Bronchial epithelial cell (primary cell): ENCODE measurements at regions not wholly inside any gene's neighbourhood (a gene's known extent, or its start where the extent isn't known, plus 50 kb on each side); places are given as distances from the start of the nearest gene placed in this dataset.

Experiments used
- DNase-seq: peaks from one replicate; pipeline ENCODE4 v3.0.0-alpha.2; 2010; ENCODE audit warnings: low read depth
- FAIRE-seq: peaks from 2 replicates; lab custom pipeline; 2011; peaks lifted over from hg19 to GRCh38; lab: Jason Lieb, UNC
- H3K27me3 ChIP-seq: 2 replicates; pipeline ENCODE4 v1.5.1; 2011; ENCODE audit warnings: low read length; ENCODE audit not compliant: control insufficient read depth, insufficient read depth
- H3K36me3 ChIP-seq: 2 replicates; pipeline ENCODE4 v1.5.1; 2011; ENCODE audit warnings: low read length; ENCODE audit not compliant: control insufficient read depth, insufficient read depth
- H3K4me3 ChIP-seq: 2 replicates; pipeline ENCODE4 v1.5.1; 2011; ENCODE audit warnings: mild to moderate bottlenecking, low read depth, low read length, control low read depth
- CTCF ChIP-seq: IDR thresholded peaks from 2 replicates; pipeline ENCODE4 v1.5.1; 2011; ENCODE audit warnings: mild to moderate bottlenecking, moderate library complexity, low read length, control low read depth, inconsistent platforms; ENCODE audit not compliant: insufficient read depth, severe bottlenecking

GRCh38 chr5:125583321-125584139 is 837.1 kb upstream of the ZNF608 start:
- DNase-seq, result no peak
- FAIRE-seq, result no peak
- Histone ChIP-seq H3K36me3 (no peaks in the 10 kb centered on the region), H3K4me3 (no peak overlapping the region), H3K27me3 (no peaks in the 10 kb centered on the region)
- TF ChIP-seq CTCF, result no peak

GRCh38 chr5:125584140-125584520 is 837.7 kb upstream of the ZNF608 start:
- H3K27me3 ChIP-seq, result no peaks in the 10 kb centered on the region
- FAIRE-seq (no peak), DNase-seq (no peak)
- no peaks in the 10 kb centered on the region for H3K36me3 ChIP-seq
- TF ChIP-seq CTCF, result no peak
- H3K4me3 ChIP-seq, result no peak overlapping the region

GRCh38 chr5:125587631-125588030 is 835.6 kb upstream of the GRAMD2B start:
- DNase-seq, result peak; percentile 37

GRCh38 chr5:125592856-125593255 is 830.4 kb upstream of the GRAMD2B start:
- Histone ChIP-seq H3K36me3 (no peaks in the 10 kb centered on the region), H3K27me3 (no peaks in the 10 kb centered on the region), H3K4me3 (no peak overlapping the region)
- DNase-seq, result no peak
- FAIRE-seq, result no peak
- TF ChIP-seq CTCF, result no peak

More at GRCh38 chr5:125587631-125588030, 835.6 kb upstream of the GRAMD2B start:
- no peak for FAIRE-seq
- TF ChIP-seq CTCF, result no peak
- no peaks in the 10 kb centered on the region for H3K36me3 ChIP-seq
- H3K4me3 ChIP-seq, result no peak overlapping the region
- no peaks in the 10 kb centered on the region for H3K27me3 ChIP-seq

- no peak for DNase-seq
These were observed 828.1 kb upstream of the GRAMD2B start for GRCh38 chr5:125595095-125595494.

More at GRCh38 chr5:125595095-125595494, 828.1 kb upstream of the GRAMD2B start:
- H3K4me3 ChIP-seq, result no peak overlapping the region
- no peak for TF ChIP-seq CTCF
- FAIRE-seq, result no peak
- H3K36me3 ChIP-seq, result no peaks in the 10 kb centered on the region
- H3K27me3 ChIP-seq, result no peaks in the 10 kb centered on the region
